Small intestine (tissue), 7 donors: ENCODE measurements at regions not wholly inside any gene's neighbourhood (a gene's known extent, or its start where the extent isn't known, plus 50 kb on each side); places are given as distances from the start of the nearest gene placed in this dataset.

Source experiments
- DNase-seq, 2 donors: peaks; one replicate each; pipeline versions ENCODE4 v3.0.0 to v3.0.0-alpha.2; 2013
- FAIRE-seq: peaks from 2 replicates; lab custom pipeline; 2012; peaks lifted over from hg19 to GRCh38; lab: Jason Lieb, UNC
- H3K27ac ChIP-seq, 3 donors: one replicate each; pipeline ENCODE4 v1.5.1; 2013; ENCODE audit warnings: low read length in 2 of 3, mild to moderate bottlenecking in 2 of 3, control low read depth in 1 of 3, inconsistent platforms in 1 of 3, low read depth in 1 of 3, moderate library complexity in 1 of 3
- H3K27me3 ChIP-seq, 3 donors: one replicate each; pipeline ENCODE4 v1.6.1; 2013; ENCODE audit warnings: low read length in 3 of 3, inconsistent platforms in 1 of 3; ENCODE audit not compliant: control insufficient read depth in 3 of 3, insufficient read depth in 3 of 3
- H3K36me3 ChIP-seq, 3 donors: one replicate each; pipeline ENCODE4 v1.6.1; 2013; ENCODE audit warnings: low read length in 3 of 3, inconsistent platforms in 1 of 3, low read depth in 1 of 3, mild to moderate bottlenecking in 1 of 3, moderate library complexity in 1 of 3; ENCODE audit not compliant: control insufficient read depth in 3 of 3, insufficient read depth in 2 of 3
- H3K4me1 ChIP-seq, 3 donors: one replicate each; pipeline ENCODE4 v1.6.1; 2013; ENCODE audit warnings: low read length in 2 of 3, inconsistent platforms in 1 of 3, low read depth in 1 of 3, mild to moderate bottlenecking in 1 of 3, moderate library complexity in 1 of 3; ENCODE audit not compliant: control insufficient read depth in 3 of 3, insufficient read depth in 2 of 3
- H3K4me3 ChIP-seq, 3 donors: one replicate each; pipeline ENCODE4 v1.5.1; 2013; ENCODE audit warnings: low read length in 3 of 3, control low read depth in 1 of 3, inconsistent platforms in 1 of 3, low read depth in 1 of 3, mild to moderate bottlenecking in 1 of 3, moderate library complexity in 1 of 3
- H3K9me3 ChIP-seq, 2 donors: one replicate each; pipeline ENCODE4 v1.6.1; 2013; ENCODE audit warnings: low read depth in 1 of 2, low read length in 1 of 2; ENCODE audit not compliant: control insufficient read depth in 2 of 2, insufficient read depth in 1 of 2
- WGBS, 3 donors: extraction: QIAGEN DNeasy Blood & Tissue Kit; methylation state at CpG; one replicate each; pipeline ENCODE4 v1.1.7; 2013; 5-methylcytosine and 5-hydroxymethylcytosine counted together
- donor health status: healthy with polysubstance abuse.
- donor health status: control.
- donor health status: control.
- donor health status: Bipolar disorder and iron deficiency.
- donor health status: healthy.

DNA sequence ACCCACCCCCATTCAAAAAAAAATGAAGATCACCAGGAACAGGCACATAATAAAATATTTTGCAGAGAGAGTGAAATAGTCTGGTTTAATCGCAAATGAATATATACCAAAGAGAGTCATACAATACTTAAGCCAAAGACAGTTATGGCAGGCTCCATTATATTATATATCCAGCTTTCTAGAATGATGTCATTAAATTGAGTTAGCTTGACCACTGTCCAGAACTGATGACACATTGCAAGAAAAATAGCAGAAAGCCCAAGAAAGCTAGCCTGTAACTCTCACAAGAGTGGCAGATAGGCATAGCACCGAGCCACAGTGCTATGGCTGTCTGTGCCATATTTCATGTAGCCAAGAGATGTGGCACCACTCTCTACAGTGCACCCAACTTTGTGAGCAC, 231.9 kb upstream of the SEMA6D start:
- no peak overlapping the region for H3K4me3 ChIP-seq

DNA sequence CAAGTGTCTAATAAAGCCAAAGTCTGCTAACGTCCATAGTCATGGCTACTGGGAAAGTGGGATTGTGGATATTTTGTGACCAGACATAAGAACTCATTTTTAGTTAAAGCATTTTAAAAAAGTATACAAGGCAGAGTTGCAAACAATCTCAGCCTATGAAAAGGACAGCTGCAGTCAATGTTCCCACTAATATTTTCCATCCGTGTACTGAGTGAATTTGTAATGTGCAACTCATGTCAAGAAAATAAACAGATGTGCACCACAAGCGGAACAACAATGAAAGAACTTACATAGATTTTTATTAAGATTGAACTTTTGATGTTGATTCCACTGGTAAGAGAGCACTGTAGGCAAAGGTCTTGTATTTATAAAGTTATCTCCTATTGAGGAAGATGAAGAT, 231.3 kb upstream of the SEMA6D start:
- Histone ChIP-seq H3K9me3 (no peaks in the 10 kb centered on the region), H3K4me3 (no peak overlapping the region), H3K27me3 (no peaks in the 10 kb centered on the region), H3K36me3 (no peaks in the 10 kb centered on the region), H3K27ac (no peak overlapping the region), H3K4me1 (no peaks in the 10 kb centered on the region)
- WGBS, 3 donors: 74 to 90% (median 77%) methylated on average over 3 of the region's 3 CpGs
- DNase-seq (no peak), FAIRE-seq (no peak)

More for the DNA sequence above, 231.9 kb upstream of the SEMA6D start:
- WGBS, 3 donors: 64 to 95% (median 91%) methylated on average over 2 of the region's 2 CpGs
- Histone ChIP-seq H3K27ac (no peak overlapping the region), H3K36me3 (no peaks in the 10 kb centered on the region), H3K9me3 (no peaks in the 10 kb centered on the region), H3K4me1 (no peaks in the 10 kb centered on the region), H3K27me3 (no peaks in the 10 kb centered on the region)
- FAIRE-seq (no peak), DNase-seq (no peak)

- H3K9me3 ChIP-seq: no peaks in the 10 kb centered on the region
- no peak for FAIRE-seq
- H3K27me3 ChIP-seq: no peaks in the 10 kb centered on the region
- no peaks in the 10 kb centered on the region for H3K4me1 ChIP-seq
- H3K36me3 ChIP-seq: no peaks in the 10 kb centered on the region
- no peak overlapping the region for H3K4me3 ChIP-seq
- H3K27ac ChIP-seq: no peak overlapping the region
- no peak for DNase-seq
Measured at GRCh38 chr15:47492195-47492594, 225.1 kb upstream of the SEMA6D start.

GRCh38 chr15:47493357-47494247, 223.7 kb upstream of the SEMA6D start:
- Histone ChIP-seq H3K4me1 (no peaks in the 10 kb centered on the region), H3K27ac (no peak overlapping the region), H3K36me3 (no peaks in the 10 kb centered on the region), H3K27me3 (no peaks in the 10 kb centered on the region), H3K9me3 (no peaks in the 10 kb centered on the region), H3K4me3 (no peak overlapping the region)
- DNase-seq: no peak
- no peak for FAIRE-seq
- 85 to 92% (median 92%) methylated on average over 4 of the region's 4 CpGs for WGBS, 3 donors

GRCh38 chr15:47496343-47497185, 220.7 kb upstream of the SEMA6D start:
- H3K9me3 ChIP-seq: no peaks in the 10 kb centered on the region
- no peaks in the 10 kb centered on the region for H3K36me3 ChIP-seq
- no peaks in the 10 kb centered on the region for H3K27me3 ChIP-seq
- no peak overlapping the region for H3K4me3 ChIP-seq
- FAIRE-seq: no peak
- DNase-seq: peak in 1 of 2 donors; percentile 74
- H3K27ac ChIP-seq: no peak overlapping the region
- H3K4me1 ChIP-seq: no peaks in the 10 kb centered on the region
- 17 to 65% (median 41%) methylated on average over 5 of the region's 5 CpGs for WGBS, 3 donors

GRCh38 chr15:47500842-47501241, 216.5 kb upstream of the SEMA6D start:
- Histone ChIP-seq H3K36me3 (no peaks in the 10 kb centered on the region), H3K9me3 (no peaks in the 10 kb centered on the region), H3K4me3 (no peak overlapping the region), H3K4me1 (no peaks in the 10 kb centered on the region), H3K27ac (no peak overlapping the region), H3K27me3 (no peaks in the 10 kb centered on the region)
- DNase-seq (peak; percentile 11 to 14), FAIRE-seq (no peak)
- 36 to 64% (median 39%) methylated on average over 2 of the region's 2 CpGs for WGBS, 3 donors

DNA sequence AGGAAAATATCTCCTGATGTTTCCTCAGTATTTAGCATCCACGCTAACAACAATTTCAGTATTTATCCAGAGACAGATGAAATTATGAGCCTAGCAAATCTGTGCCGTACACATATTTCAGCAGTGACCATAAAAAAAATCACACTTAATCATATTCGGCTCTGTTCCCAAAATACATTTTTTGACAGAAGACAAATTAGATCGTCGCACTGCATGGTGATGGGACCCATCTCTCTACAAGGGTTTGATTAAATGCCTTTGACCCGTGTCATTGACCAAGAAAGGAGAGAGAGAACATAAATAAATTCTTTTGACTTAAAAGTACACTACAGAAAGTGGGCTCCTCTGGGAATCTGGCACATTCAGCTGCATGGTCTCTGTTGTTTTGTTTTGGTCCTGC, 215.3 kb upstream of the SEMA6D start:
- H3K27ac ChIP-seq: no peak overlapping the region
- no peaks in the 10 kb centered on the region for H3K36me3 ChIP-seq
- no peak overlapping the region for H3K4me3 ChIP-seq
- DNase-seq (no peak), FAIRE-seq (no peak)
- no peaks in the 10 kb centered on the region for H3K4me1 ChIP-seq
- H3K9me3 ChIP-seq: no peaks in the 10 kb centered on the region
- 87 to 94% (median 92%) methylated on average over 6 of the region's 6 CpGs for WGBS, 3 donors
- H3K27me3 ChIP-seq: no peaks in the 10 kb centered on the region

GRCh38 chr15:47503876-47504275, 213.4 kb upstream of the SEMA6D start:
- FAIRE-seq (no peak), DNase-seq (no peak)
- Histone ChIP-seq H3K27ac (no peak overlapping the region), H3K9me3 (no peaks in the 10 kb centered on the region), H3K4me1 (no peaks in the 10 kb centered on the region), H3K27me3 (no peaks in the 10 kb centered on the region), H3K36me3 (no peaks in the 10 kb centered on the region), H3K4me3 (no peak overlapping the region)
- 72 to 83% (median 80%) methylated on average over 2 of the region's 2 CpGs for WGBS, 3 donors
